MM.1S (cell line): ENCODE measurements at regions not wholly inside any gene's neighbourhood (a gene's known extent, or its start where the extent isn't known, plus 50 kb on each side); places are given as distances from the start of the nearest gene placed in this dataset.

Source experiments
- DNase-seq: peaks from one replicate; pipeline ENCODE4 v3.0.0-alpha.2; 2015
- H2AFZ ChIP-seq: fragments of 300-600 bp; sonication (generic); 2 replicates; pipeline ENCODE4 v1.6.0; 2016; ENCODE audit warnings: antibody characterized with exemption, low read length
- H3F3A ChIP-seq: fragments of 300-600 bp; sonication (generic); 2 replicates; pipeline ENCODE4 v1.6.1; 2016; ENCODE audit warnings: mild to moderate bottlenecking, antibody characterized with exemption, low read length, moderate library complexity, mixed read lengths; ENCODE audit not compliant: insufficient read depth
- H3K27ac ChIP-seq: fragments of 300-600 bp; sonication (generic); 2 replicates; pipeline ENCODE4 v1.5.1; 2016; ENCODE audit warnings: mild to moderate bottlenecking, low read length
- H3K27me3 ChIP-seq: fragments of 300-600 bp; sonication (generic); replicated peaks from 2 replicates; pipeline ENCODE4 v1.6.0; 2016; ENCODE audit warnings: low read length; ENCODE audit not compliant: insufficient read depth
- H3K36me3 ChIP-seq: fragments of 300-600 bp; sonication (generic); replicated peaks from 2 replicates; pipeline ENCODE4 v1.6.1; 2016; ENCODE audit warnings: mild to moderate bottlenecking, low read length, mixed read lengths; ENCODE audit not compliant: insufficient read depth
- H3K4me1 ChIP-seq: fragments of 300-600 bp; sonication (generic); 2 replicates; pipeline ENCODE4 v1.6.1; 2016; ENCODE audit warnings: low read length, mixed read lengths
- H3K4me2 ChIP-seq: fragments of 300-600 bp; sonication (generic); 2 replicates; pipeline ENCODE4 v1.6.0; 2016; ENCODE audit warnings: low read depth, low read length
- H3K4me3 ChIP-seq: fragments of 300-600 bp; sonication (generic); 2 replicates; pipeline ENCODE4 v1.5.1; 2016; ENCODE audit warnings: low read length, mixed read lengths
- H3K79me2 ChIP-seq: fragments of 300-600 bp; sonication (generic); 2 replicates; pipeline ENCODE4 v1.6.1; 2016; ENCODE audit warnings: mixed run types, low read length, mixed read lengths
- H3K9ac ChIP-seq: fragments of 300-600 bp; sonication (generic); 2 replicates; pipeline ENCODE4 v1.6.1; 2016; ENCODE audit warnings: low read length, mixed read lengths
- H3K9me2 ChIP-seq: fragments of 300-600 bp; sonication (generic); replicated peaks from 2 replicates; pipeline ENCODE4 v1.6.1; 2016; ENCODE audit warnings: mild to moderate bottlenecking, low read length, mixed read lengths; ENCODE audit not compliant: insufficient read depth
- H3K9me3 ChIP-seq: fragments of 300-600 bp; sonication (generic); replicated peaks from 2 replicates; pipeline ENCODE4 v1.6.1; 2016; ENCODE audit warnings: mild to moderate bottlenecking, low read length, mixed read lengths; ENCODE audit not compliant: insufficient read depth
- H4K20me1 ChIP-seq: fragments of 300-600 bp; sonication (generic); 2 replicates; pipeline ENCODE4 v1.6.1; 2016; ENCODE audit warnings: mild to moderate bottlenecking, low read length, moderate library complexity, mixed read lengths; ENCODE audit not compliant: insufficient read depth
- EZH2 ChIP-seq: fragments of 300-600 bp; sonication (generic); optimal IDR thresholded peaks from 2 replicates; pipeline ENCODE3; 2017; ENCODE audit warnings: low read depth, mild to moderate bottlenecking, antibody characterized with exemption, low read length, mixed read lengths
- EZH2phosphoT487 ChIP-seq: fragments of 300-600 bp; sonication (generic); IDR thresholded peaks from 2 replicates; pipeline ENCODE4 v1.6.1; 2018; ENCODE audit warnings: antibody characterized with exemption, low read length
- TF ChIP-seq, protein P1 (sequence below): fragments of 300-600 bp; sonication (generic); IDR thresholded peaks from 2 replicates; pipeline ENCODE4 v1.5.1; 2016; ENCODE audit warnings: antibody characterized with exemption, low read length, mixed read lengths

DNA sequence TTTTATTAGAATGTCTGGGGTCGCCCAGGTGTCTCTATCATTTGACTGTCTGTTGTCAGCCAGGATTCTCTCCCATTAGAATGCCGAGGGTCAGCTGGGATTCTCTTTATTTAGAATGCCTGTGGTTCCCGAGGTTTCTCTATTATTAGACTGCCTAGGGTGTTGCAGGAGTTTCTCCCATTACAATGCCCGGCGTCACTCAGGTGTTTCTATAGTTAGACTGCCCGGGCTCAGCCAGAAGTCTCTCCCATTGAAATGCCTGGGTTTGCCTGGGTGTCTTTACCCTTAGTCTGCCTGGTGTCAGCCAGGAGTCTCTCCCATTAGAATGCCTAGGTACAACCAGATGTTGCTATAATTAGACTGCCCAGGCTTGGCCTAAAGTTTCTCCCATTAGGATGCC lies 2252.0 kb downstream of the TP53TG3F start:
- Histone ChIP-seq H3K79me2 (no peaks in the 10 kb centered on the region), H3K9me2 (no peaks in the 10 kb centered on the region), H2AFZ (no peak overlapping the region), H3K36me3 (no peaks in the 10 kb centered on the region), H3K4me1 (no peaks in the 10 kb centered on the region), H3K9me3 (no peaks in the 10 kb centered on the region), H3K27ac (no peak overlapping the region), H3K9ac (no peak overlapping the region), H3K4me2 (no peak overlapping the region), H3F3A (no peaks in the 10 kb centered on the region), H3K4me3 (no peak overlapping the region), H4K20me1 (no peaks in the 10 kb centered on the region), H3K27me3 (no peaks in the 10 kb centered on the region)
- DNase-seq: no peak
- TF ChIP-seq EZH2phosphoT487: no peak
- TF ChIP-seq, protein P1, sequence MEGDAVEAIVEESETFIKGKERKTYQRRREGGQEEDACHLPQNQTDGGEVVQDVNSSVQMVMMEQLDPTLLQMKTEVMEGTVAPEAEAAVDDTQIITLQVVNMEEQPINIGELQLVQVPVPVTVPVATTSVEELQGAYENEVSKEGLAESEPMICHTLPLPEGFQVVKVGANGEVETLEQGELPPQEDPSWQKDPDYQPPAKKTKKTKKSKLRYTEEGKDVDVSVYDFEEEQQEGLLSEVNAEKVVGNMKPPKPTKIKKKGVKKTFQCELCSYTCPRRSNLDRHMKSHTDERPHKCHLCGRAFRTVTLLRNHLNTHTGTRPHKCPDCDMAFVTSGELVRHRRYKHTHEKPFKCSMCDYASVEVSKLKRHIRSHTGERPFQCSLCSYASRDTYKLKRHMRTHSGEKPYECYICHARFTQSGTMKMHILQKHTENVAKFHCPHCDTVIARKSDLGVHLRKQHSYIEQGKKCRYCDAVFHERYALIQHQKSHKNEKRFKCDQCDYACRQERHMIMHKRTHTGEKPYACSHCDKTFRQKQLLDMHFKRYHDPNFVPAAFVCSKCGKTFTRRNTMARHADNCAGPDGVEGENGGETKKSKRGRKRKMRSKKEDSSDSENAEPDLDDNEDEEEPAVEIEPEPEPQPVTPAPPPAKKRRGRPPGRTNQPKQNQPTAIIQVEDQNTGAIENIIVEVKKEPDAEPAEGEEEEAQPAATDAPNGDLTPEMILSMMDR: no peak
- no peak for TF ChIP-seq EZH2

DNA sequence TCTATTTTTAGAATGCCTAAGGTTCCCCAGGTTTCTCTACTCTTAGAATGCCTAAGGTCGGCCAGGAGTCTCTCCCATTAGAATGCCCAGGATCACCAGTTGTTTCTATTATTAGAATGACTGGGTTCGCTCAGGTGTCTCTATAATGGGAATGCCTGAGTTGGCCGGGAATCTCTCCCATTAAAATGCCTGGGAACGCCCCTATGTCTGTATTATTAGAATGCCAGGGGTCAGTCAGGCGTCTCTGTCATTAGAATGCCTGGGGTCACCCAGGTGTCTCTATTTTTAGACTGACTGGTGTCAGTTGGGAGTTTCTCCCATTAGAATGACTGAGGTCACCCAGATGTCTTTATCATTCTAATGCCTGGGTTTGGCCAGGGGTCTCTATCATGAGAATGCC lies 2252.5 kb downstream of the TP53TG3F start:
- no peak overlapping the region for H3K27ac ChIP-seq
- DNase-seq: no peak
- no peaks in the 10 kb centered on the region for H3K27me3 ChIP-seq
- H3K4me2 ChIP-seq: no peak overlapping the region
- no peak overlapping the region for H2AFZ ChIP-seq
- H3K4me1 ChIP-seq: no peaks in the 10 kb centered on the region
- H3K9me3 ChIP-seq: no peaks in the 10 kb centered on the region
- no peaks in the 10 kb centered on the region for H4K20me1 ChIP-seq
- no peaks in the 10 kb centered on the region for H3K36me3 ChIP-seq
- TF ChIP-seq EZH2phosphoT487: no peak
- TF ChIP-seq EZH2: no peak
- TF ChIP-seq, protein P1: no peak
- no peak overlapping the region for H3K4me3 ChIP-seq
- no peaks in the 10 kb centered on the region for H3K9me2 ChIP-seq
- H3F3A ChIP-seq: no peaks in the 10 kb centered on the region
- no peak overlapping the region for H3K9ac ChIP-seq
- H3K79me2 ChIP-seq: no peaks in the 10 kb centered on the region

DNA sequence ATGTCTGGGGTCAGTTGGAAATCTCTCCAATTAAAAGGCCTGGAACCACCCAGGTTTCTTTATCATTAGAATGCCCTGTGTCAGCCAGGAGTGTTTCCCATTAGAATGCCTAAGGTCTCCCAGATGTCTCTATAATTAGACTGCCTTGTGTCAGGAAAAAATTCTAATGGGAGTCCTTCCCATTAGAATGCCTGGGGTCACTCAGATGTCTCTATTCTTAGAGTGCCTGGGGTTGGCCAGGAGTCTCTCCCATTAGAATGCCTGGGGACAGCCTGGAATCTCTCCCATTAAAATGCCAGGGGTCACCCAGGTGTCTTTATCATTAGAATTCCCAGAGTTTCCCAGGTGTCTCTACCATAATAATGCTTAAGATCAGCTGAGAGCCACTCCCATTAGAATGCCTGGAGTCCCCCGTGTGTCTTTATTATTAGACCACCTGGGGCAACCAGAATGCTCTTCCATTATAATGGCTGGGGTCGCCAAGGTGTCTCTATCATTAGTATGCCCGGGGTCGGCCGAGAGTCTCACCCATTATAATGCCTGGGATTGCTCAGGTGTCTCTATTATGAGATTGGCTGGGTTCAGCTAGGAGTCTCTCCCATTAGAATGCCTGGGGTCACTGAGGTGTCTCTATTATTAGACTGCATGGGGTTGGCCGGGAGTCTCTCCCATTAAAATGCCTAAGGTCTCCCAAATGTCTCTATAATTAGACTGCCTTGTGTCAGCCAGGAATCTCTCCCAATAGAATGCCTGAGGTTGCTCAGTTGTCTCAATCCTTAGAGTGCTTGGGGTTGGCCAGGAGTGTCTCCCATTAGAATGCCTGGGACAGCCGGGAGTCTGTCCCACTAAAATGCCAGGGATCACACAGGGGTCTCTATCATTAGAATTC lies 2254.6 kb downstream of the TP53TG3F start:
- Histone ChIP-seq H3K27me3 (no peaks in the 10 kb centered on the region), H3F3A (no peaks in the 10 kb centered on the region), H3K9me2 (no peaks in the 10 kb centered on the region), H3K4me2 (no peak overlapping the region), H3K9ac (no peak overlapping the region), H4K20me1 (no peaks in the 10 kb centered on the region), H3K4me3 (no peak overlapping the region), H3K27ac (no peak overlapping the region), H3K36me3 (no peaks in the 10 kb centered on the region), H3K4me1 (no peaks in the 10 kb centered on the region), H2AFZ (no peak overlapping the region), H3K9me3 (no peaks in the 10 kb centered on the region), H3K79me2 (no peaks in the 10 kb centered on the region)
- TF ChIP-seq, protein P1: no peak
- no peak for TF ChIP-seq EZH2
- no peak for TF ChIP-seq EZH2phosphoT487
- no peak for DNase-seq
